HT1080 (cell line): ENCODE measurements at regions not wholly inside any gene's neighbourhood (a gene's known extent, or its start where the extent isn't known, plus 50 kb on each side); places are given as distances from the start of the nearest gene placed in this dataset.
"Not testable (repeated sequence)": the region's sequence is repeated elsewhere in the genome, so short reads cannot be mapped to it uniquely, and the experiment has no call there.

ENCODE experiments used
- DNase-seq: peaks from one replicate; pipeline ENCODE4 v3.0.0-alpha.2; 2015; ENCODE audit warnings: low read depth

- no peak for DNase-seq
These were observed 169.2 kb downstream of the SQOR start for GRCh38 chr15:45804028-45804427.

- no peak for DNase-seq
These were observed 175.4 kb downstream of the SQOR start for GRCh38 chr15:45810201-45810600.

DNA sequence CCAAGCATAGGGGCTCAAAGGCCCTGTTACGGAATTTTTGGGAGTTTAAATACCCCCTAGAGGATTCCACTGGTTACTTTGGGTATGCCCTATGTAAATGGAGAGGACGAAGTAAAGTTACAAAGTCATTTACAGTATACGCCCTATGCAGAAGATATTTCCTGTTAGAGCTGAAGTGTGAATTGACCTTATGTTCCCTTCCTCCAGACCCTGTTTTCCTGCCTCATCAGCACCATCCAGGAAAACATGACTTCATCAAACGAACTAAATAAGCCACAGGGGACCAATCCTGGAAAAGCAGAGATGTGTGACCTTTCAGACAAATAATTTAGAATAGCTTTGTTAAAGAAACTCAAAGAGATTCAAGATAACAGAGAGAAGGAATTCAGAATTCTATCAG is 177.4 kb downstream of the SQOR start:
- no peak for DNase-seq

DNA sequence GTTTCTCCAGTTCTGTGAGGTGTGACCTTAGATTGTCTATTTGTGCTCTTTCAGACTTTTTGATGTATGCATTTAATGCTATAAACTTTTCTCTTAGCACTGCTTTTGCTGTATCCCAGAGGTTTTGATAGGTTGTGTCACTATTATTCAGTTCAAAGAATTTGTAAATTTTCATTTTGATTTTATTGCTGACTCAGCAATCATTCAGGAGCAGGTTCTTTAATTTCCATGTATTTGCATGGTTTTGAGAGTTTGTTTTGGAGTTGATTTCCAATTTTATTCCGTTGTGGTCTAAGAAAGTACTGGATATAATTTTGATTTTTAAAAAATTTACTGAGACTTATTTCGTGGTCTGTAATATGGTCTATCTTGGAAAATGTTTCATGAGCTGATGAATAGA is 182.7 kb downstream of the SQOR start:
- DNase-seq, result not testable (repeated sequence)

GRCh38 chr15:45821390-45821789 is 186.6 kb downstream of the SQOR start:
- DNase-seq, result no peak

DNA sequence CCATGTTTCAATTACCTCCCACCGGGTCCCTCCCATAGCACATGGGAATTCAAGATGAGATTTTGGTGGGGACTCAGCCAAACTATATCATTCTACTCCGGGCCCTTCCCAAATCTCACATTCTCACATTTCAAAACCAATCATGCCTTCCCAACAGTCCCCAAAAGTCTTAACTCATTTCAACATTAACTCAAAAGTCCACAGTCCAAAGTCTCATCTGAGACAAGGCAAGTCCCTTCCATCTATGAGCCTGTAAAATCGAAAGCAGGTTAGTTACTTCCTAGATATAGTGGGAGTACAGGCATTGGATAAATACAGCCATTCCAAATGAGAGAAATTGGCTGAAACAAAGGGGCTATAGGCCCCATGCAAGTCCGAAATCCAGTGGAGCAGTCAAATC is 188.1 kb downstream of the SQOR start:
- not testable (repeated sequence) for DNase-seq

DNA sequence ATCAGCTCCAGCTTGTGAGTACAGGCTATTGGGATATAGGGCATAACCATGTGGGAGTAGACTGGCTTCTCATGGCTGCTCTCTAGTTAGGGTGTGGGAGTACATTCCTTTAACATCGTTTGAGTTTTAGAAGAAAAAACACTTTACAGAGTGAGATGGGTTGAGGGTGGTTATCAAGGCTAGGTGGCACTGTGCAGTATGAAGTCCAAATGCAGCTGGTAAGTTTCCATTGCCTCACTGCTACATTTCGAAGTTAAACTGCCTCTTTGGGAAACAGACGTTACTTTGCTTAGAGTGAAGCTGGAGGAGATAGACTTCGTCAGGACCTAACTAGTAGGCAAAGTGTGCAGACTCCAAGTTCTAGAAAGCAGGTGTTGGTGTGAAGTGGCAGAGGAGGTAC is 192.4 kb downstream of the SQOR start:
- no peak for DNase-seq

DNA sequence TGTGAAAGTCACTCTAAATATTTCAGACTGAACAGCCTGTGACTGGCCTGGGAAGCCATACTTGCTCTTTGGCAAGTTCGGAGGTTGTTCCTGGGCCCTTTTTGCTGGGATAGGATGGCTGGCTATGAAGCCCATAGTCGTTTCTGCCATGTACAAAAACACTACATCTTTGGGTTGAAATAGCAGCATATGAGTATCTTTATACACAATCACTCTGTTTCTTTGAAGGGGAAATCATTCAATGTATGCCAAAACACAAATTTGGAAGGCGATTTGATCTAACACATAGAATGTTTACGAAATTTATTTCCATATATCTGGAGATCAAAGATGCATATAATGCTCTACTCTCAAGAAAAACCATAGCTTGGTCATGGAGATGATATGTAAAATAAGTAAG is 192.9 kb downstream of the SQOR start:
- no peak for DNase-seq

GRCh38 chr15:45829336-45830153 is 194.7 kb downstream of the SQOR start:
- no peak for DNase-seq

- peak; percentile 9 for DNase-seq
These were observed 197.0 kb downstream of the SQOR start for GRCh38 chr15:45831787-45832186.

DNA sequence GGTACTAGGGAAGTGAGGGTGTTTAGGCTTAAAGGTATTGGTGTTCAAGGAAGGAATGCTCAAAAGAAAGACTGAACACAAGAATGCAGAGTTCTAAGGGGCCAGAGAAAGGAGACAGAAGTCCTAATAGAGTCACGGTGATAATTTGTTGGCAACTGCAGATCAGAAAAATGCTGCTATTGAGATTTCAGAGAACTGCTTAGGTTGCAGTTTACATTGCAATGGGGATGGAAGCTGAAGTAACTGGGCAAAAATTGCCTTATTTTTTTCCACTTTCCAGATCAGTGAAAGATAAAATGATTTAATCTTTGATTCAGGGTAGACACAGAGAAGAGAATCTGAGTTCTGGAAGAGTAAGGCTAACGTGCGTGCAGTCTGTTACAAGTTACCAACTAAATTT is 199.8 kb downstream of the SQOR start:
- no peak for DNase-seq

GRCh38 chr15:45842151-45842550 is 207.3 kb downstream of the SQOR start:
- no peak for DNase-seq

DNA sequence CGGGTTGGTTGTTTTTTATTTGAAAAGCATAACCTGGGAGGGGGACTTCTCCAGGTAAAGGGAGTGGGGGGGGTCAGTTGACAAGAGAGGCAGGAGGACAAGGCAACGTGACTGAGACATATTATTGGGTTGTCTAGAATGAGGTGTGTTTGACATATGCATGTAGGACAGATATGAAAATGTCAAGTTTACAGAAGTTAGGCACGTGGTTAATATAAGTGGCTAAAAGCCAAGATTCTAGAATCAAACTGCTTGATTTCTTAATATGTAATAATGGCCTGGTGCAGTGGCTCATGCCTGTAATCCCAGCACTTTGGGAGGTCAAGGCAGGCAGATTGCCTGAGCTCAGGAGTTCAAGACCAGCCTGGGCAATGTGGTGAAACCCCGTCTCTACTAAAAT is 212.8 kb downstream of the SQOR start:
- no peak for DNase-seq

- DNase-seq, result no peak
These were observed 214.3 kb downstream of the SQOR start for GRCh38 chr15:45849136-45849535.

DNA sequence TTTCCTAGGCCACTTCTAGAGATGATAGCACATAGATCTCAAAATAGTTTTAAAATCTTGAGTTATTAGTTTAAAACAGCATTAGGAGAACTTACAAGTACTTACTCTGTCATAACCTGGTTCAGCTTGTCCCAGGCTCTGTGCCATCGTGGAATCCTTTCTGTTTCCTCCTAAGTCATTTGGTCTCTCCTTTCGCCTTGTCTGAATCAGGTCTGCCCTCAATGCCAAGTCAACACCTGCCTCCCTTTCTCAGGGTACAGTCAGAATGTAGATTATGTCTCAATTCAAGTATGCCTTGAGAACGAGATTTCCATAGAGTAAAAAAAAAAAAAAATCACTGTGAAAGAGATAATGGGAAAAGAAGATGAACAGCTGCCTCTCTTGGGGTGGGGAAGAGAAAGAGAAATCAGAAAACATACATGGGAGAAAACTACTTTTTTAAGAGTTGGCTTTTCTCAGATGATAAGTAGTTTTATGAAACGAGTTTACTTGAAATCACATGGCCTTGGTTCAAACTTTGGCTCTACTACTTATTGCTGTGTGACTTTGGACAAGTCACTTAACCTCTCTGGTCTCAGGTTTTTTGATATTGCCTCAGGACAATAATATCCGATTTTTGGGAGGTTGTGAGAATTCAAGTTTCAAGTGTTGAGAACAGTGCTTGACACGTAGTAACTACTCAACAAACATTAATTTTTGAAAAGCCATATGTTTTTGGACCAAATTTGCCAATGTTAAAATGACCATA is 219.8 kb downstream of the SQOR start:
- DNase-seq, result no peak

- no peak for DNase-seq
These were observed 220.5 kb downstream of the SQOR start for GRCh38 chr15:45855210-45855906.

- DNase-seq, result peak; percentile 57
These were observed 221.2 kb downstream of the SQOR start for GRCh38 chr15:45855907-45856579.

- no peak for DNase-seq
These were observed 222.5 kb downstream of the SQOR start for GRCh38 chr15:45857291-45857690.

- no peak for DNase-seq
These were observed 223.7 kb downstream of the SQOR start for GRCh38 chr15:45858491-45858890.

DNA sequence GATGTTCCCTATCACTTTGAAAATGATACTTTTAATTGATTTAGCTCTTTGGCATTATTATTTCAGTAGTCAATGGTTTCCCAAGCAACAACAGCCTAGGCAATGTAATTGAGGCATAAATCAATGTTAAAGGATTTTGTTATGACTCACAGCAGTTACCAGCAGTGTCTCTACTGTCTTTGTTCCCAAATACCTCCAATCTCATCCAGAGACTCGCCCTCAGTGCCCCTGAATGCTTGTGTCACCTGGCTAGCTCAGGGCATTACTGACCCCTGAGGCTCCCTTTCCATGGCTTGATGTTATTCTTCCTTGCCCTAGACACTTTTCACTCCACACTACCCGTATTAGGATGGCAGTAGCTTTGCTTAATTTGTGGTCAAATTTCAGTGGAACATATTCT is 227.2 kb downstream of the SQOR start:
- no peak for DNase-seq

GRCh38 chr15:45863881-45864580 is 229.2 kb downstream of the SQOR start:
- DNase-seq, result no peak
